SK-N-SH (cell line): ENCODE measurements at regions not wholly inside any gene's neighbourhood (a gene's known extent, or its start where the extent isn't known, plus 50 kb on each side); places are given as distances from the start of the nearest gene placed in this dataset.

Experiments
- CTCF ChIA-PET: fragments of 300-600, 350-600 bp; formaldehyde crosslinking; extraction: SDS; loops from one replicate; lab custom pipeline; 2021; lab: Yijun Ruan, JAX
- POLR2A ChIA-PET: fragments of 350-600 bp; sonication (Branson Sonifier 250); formaldehyde crosslinking; extraction: SDS; loops from one replicate; lab custom pipeline; 2020; ENCODE audit warnings: antibody characterized with exemption, inconsistent platforms; lab: Yijun Ruan, JAX
- DNase-seq: peaks from one replicate; pipeline ENCODE4 v3.0.0; 2012
- H2AFZ ChIP-seq: fragments of 200-600 bp; sonication (generic); 2 replicates; pipeline ENCODE4 v1.8.1; 2016; ENCODE audit warnings: antibody characterized with exemption, mild to moderate bottlenecking, low read depth
- H3F3A ChIP-seq: fragments of 200-600 bp; sonication (generic); replicated peaks from 2 replicates; pipeline ENCODE3; 2016; ENCODE audit warnings: antibody characterized with exemption, mild to moderate bottlenecking; ENCODE audit not compliant: insufficient read depth
- H3K27ac ChIP-seq, 2 experiments: fragments of 200-500 bp in 1 of 2; fragments of 200-600 bp in 1 of 2; sonication (Bioruptor generic) in 1 of 2; sonication (generic), shearing (Covaris generic) in 1 of 2; 2 replicates each; pipeline versions ENCODE4 v1.5.1 to v1.6.1; 2014 to 2016; ENCODE audit warnings: low read depth in 2 of 2, inconsistent platforms in 1 of 2, low read length in 1 of 2, mild to moderate bottlenecking in 1 of 2, mixed read lengths in 1 of 2
- H3K27me3 ChIP-seq: fragments of 200-600 bp; sonication (generic), shearing (Covaris generic); 2 replicates; pipeline ENCODE4 v1.6.1; 2016; ENCODE audit warnings: mixed run types; ENCODE audit not compliant: insufficient read depth
- H3K36me3 ChIP-seq, 2 experiments: fragments of 200-500 bp in 1 of 2; fragments of 200-600 bp in 1 of 2; sonication (Bioruptor generic) in 1 of 2; sonication (generic) in 1 of 2; replicated peaks in 1 of 2; 2 replicates each; pipeline versions ENCODE3 to v1.5.1; 2014 to 2016; ENCODE audit warnings: low read length in 1 of 2, mild to moderate bottlenecking in 1 of 2; ENCODE audit not compliant: insufficient read depth in 2 of 2, control insufficient read depth in 1 of 2
- H3K4me1 ChIP-seq, 2 experiments: fragments of 200-500 bp in 1 of 2; fragments of 200-600 bp in 1 of 2; sonication (Bioruptor generic) in 1 of 2; sonication (generic), shearing (Covaris generic) in 1 of 2; 2 replicates each; pipeline versions ENCODE4 v1.5.1 to v1.6.1; 2014 to 2016; ENCODE audit warnings: low read depth in 1 of 2, low read length in 1 of 2, mixed run types in 1 of 2; ENCODE audit not compliant: insufficient read depth in 2 of 2, control insufficient read depth in 1 of 2
- H3K4me2 ChIP-seq: fragments of 200-600 bp; sonication (generic), shearing (Covaris generic); 2 replicates; pipeline ENCODE4 v1.6.1; 2017; ENCODE audit warnings: mixed run types
- H3K4me3 ChIP-seq, 2 experiments: fragments of 200-500 bp in 1 of 2; fragments of 200-600 bp in 1 of 2; sonication (Bioruptor generic) in 1 of 2; sonication (generic), shearing (Covaris generic) in 1 of 2; 2 replicates each; pipeline versions ENCODE4 v1.5.1 to v1.8.1; 2014 to 2016; ENCODE audit warnings: low read depth in 2 of 2, inconsistent platforms in 1 of 2, low read length in 1 of 2, mild to moderate bottlenecking in 1 of 2, mixed read lengths in 1 of 2, moderate library complexity in 1 of 2
- H3K79me2 ChIP-seq: fragments of 200-600 bp; sonication (generic); 2 replicates; pipeline ENCODE4 v1.8.1; 2017; ENCODE audit warnings: mild to moderate bottlenecking; ENCODE audit not compliant: insufficient read depth
- H3K9ac ChIP-seq: fragments of 200-600 bp; sonication (generic); 2 replicates; pipeline ENCODE4 v1.6.1; 2017; ENCODE audit warnings: mixed run types
- H3K9me2 ChIP-seq: fragments of 200-600 bp; sonication (generic); 2 replicates; pipeline ENCODE4 v1.6.1; 2017; ENCODE audit warnings: mixed run types
- H3K9me3 ChIP-seq: fragments of 200-600 bp; sonication (generic); 2 replicates; pipeline ENCODE4 v1.6.1; 2017; ENCODE audit warnings: mixed run types, mild to moderate bottlenecking, moderate library complexity
- H4K20me1 ChIP-seq: fragments of 200-600 bp; sonication (generic); 2 replicates; pipeline ENCODE4 v1.6.1; 2017; ENCODE audit warnings: mild to moderate bottlenecking, mixed run types; ENCODE audit not compliant: insufficient read depth
- CHD2 ChIP-seq: fragments of 150-350 bp; IDR thresholded peaks from 2 replicates; pipeline ENCODE4 v1.6.1; 2018; ENCODE audit warnings: low read length; ENCODE audit not compliant: partially characterized antibody
- CTCF ChIP-seq: fragments of 200-600 bp; sonication (generic); IDR thresholded peaks from 2 replicates; pipeline ENCODE4 v1.6.1; 2017; ENCODE audit warnings: antibody characterized with exemption, mild to moderate bottlenecking, moderate library complexity
- ELF1 ChIP-seq: IDR thresholded peaks from 2 replicates; pipeline ENCODE4 v1.4.0; 2012
- EP300 ChIP-seq, 2 experiments: IDR thresholded peaks; 2 replicates each; pipeline versions ENCODE4 v1.4.0 to v1.6.1; 2012; ENCODE audit warnings: borderline replicate concordance in 1 of 2, low read depth in 1 of 2, low read length in 1 of 2
- FOSL2 ChIP-seq: IDR thresholded peaks from 2 replicates; pipeline ENCODE4 v1.4.0; 2012; ENCODE audit warnings: low read depth, mild to moderate bottlenecking, moderate library complexity, borderline replicate concordance
- FOXJ3 ChIP-seq: sonication (generic); formaldehyde crosslinking; IDR thresholded peaks from 2 replicates; pipeline ENCODE4 v1.5.1; 2020; ENCODE audit warnings: mild to moderate bottlenecking, missing genetic modification reagents
- FOXM1 ChIP-seq: IDR thresholded peaks from 2 replicates; pipeline ENCODE4 v1.4.0; 2012; ENCODE audit warnings: low read depth, mild to moderate bottlenecking
- GABPA ChIP-seq: IDR thresholded peaks from 2 replicates; pipeline ENCODE4 v1.4.0; 2012; ENCODE audit warnings: low read depth, mild to moderate bottlenecking
- GATA2 ChIP-seq: sonication (generic); formaldehyde crosslinking; IDR thresholded peaks from 2 replicates; pipeline ENCODE4 v1.5.0; 2020; ENCODE audit warnings: mild to moderate bottlenecking, missing genetic modification reagents
- JUND ChIP-seq: IDR thresholded peaks from 2 replicates; pipeline ENCODE4 v1.4.0; 2012
- POLR2AphosphoS5 ChIP-seq: IDR thresholded peaks from 2 replicates; pipeline ENCODE4 v1.6.1; 2012; ENCODE audit warnings: low read depth, low read length
- RAD21 ChIP-seq: IDR thresholded peaks from 2 replicates; pipeline ENCODE4 v1.6.1; 2012; ENCODE audit warnings: mild to moderate bottlenecking, low read length
- RCOR1 ChIP-seq: fragments of 150-350 bp; IDR thresholded peaks from 2 replicates; pipeline ENCODE4 v1.6.1; 2017; ENCODE audit warnings: antibody characterized with exemption, low read length
- REST ChIP-seq: IDR thresholded peaks from 2 replicates; pipeline ENCODE4 v1.6.1; 2012; ENCODE audit warnings: mild to moderate bottlenecking, low read depth, low read length, moderate library complexity
- RXRA ChIP-seq: IDR thresholded peaks from 2 replicates; pipeline ENCODE4 v1.4.0; 2012; ENCODE audit warnings: low read depth, mild to moderate bottlenecking, borderline replicate concordance
- SIN3A ChIP-seq: IDR thresholded peaks from 2 replicates; pipeline ENCODE4 v1.6.1; 2012; ENCODE audit warnings: low read depth, mild to moderate bottlenecking, low read length, moderate library complexity, borderline replicate concordance
- TEAD4 ChIP-seq: IDR thresholded peaks from 2 replicates; pipeline ENCODE4 v1.4.0; 2012; ENCODE audit warnings: mild to moderate bottlenecking, borderline replicate concordance; ENCODE audit not compliant: insufficient read depth
- USF1 ChIP-seq: IDR thresholded peaks from 2 replicates; pipeline ENCODE4 v1.4.0; 2012; ENCODE audit warnings: low read depth, borderline replicate concordance
- USF2 ChIP-seq: fragments of 150-350 bp; IDR thresholded peaks from 2 replicates; pipeline ENCODE4 v1.6.1; 2017; ENCODE audit warnings: antibody characterized with exemption, low read length, low read depth, borderline replicate concordance
- YY1 ChIP-seq: IDR thresholded peaks from 2 replicates; pipeline ENCODE4 v1.4.0; 2012; ENCODE audit warnings: low read depth, mild to moderate bottlenecking
- WGBS: methylation state at CpG from one replicate; pipeline ENCODE4 v1.1.6; 2017; ENCODE audit warnings: low lambda C conversion rate; 5-methylcytosine and 5-hydroxymethylcytosine counted together

GRCh38 chr18:56332371-56332770, 306.0 kb downstream of the TXNL1 start:
- Histone ChIP-seq H3K27ac (no peak overlapping the region), H3K36me3 (no peaks in the 10 kb centered on the region), H3K4me3 (no peak overlapping the region), H2AFZ (no peak overlapping the region), H3K9ac (no peak overlapping the region), H3K9me2 (no peaks in the 10 kb centered on the region), H3K27me3 (no peaks in the 10 kb centered on the region), H3K79me2 (no peaks in the 10 kb centered on the region), H4K20me1 (no peaks in the 10 kb centered on the region), H3F3A (no peaks in the 10 kb centered on the region), H3K4me1 (no peaks in the 10 kb centered on the region), H3K9me3 (no peaks in the 10 kb centered on the region), H3K4me2 (no peak overlapping the region)
- no peak for TF ChIP-seq FOSL2
- no peak for TF ChIP-seq FOXJ3 (CRISPR knock-in tag)
- no peak for TF ChIP-seq YY1
- no peak for TF ChIP-seq REST
- no peak for TF ChIP-seq CHD2
- TF ChIP-seq JUND = no peak
- no peak for TF ChIP-seq CTCF
- no peak for TF ChIP-seq POLR2AphosphoS5
- no peak for TF ChIP-seq GATA2 (CRISPR knock-in tag)
- TF ChIP-seq RCOR1 = no peak
- TF ChIP-seq EP300 (IDR thresholded peaks at IDR 0.05; ENCODE audit: borderline replicate concordance in 1 of 2, low read depth in 1 of 2, low read length in 1 of 2) = no peak
- no peak for TF ChIP-seq TEAD4
- no peak for TF ChIP-seq ELF1
- no peak for TF ChIP-seq USF1
- no peak for TF ChIP-seq GABPA
- TF ChIP-seq SIN3A = no peak
- no peak for TF ChIP-seq RXRA
- TF ChIP-seq RAD21 = no peak
- TF ChIP-seq USF2 = no peak
- no peak for TF ChIP-seq FOXM1
- ChIA-PET CTCF (no interaction called here), POLR2A (no interaction called here)
- DNase-seq = no peak
- WGBS = 85% methylated on average over 4 of the region's 4 CpGs
